MM.1S (cell line): ENCODE measurements at regions not wholly inside any gene's neighbourhood (a gene's known extent, or its start where the extent isn't known, plus 50 kb on each side); places are given as distances from the start of the nearest gene placed in this dataset.

Source experiments
- DNase-seq: peaks from one replicate; pipeline ENCODE4 v3.0.0-alpha.2; 2015
- H2AFZ ChIP-seq: fragments of 300-600 bp; sonication (generic); 2 replicates; pipeline ENCODE4 v1.6.0; 2016; ENCODE audit warnings: antibody characterized with exemption, low read length
- H3F3A ChIP-seq: fragments of 300-600 bp; sonication (generic); 2 replicates; pipeline ENCODE4 v1.6.1; 2016; ENCODE audit warnings: mild to moderate bottlenecking, antibody characterized with exemption, low read length, moderate library complexity, mixed read lengths; ENCODE audit not compliant: insufficient read depth
- H3K27ac ChIP-seq: fragments of 300-600 bp; sonication (generic); 2 replicates; pipeline ENCODE4 v1.5.1; 2016; ENCODE audit warnings: mild to moderate bottlenecking, low read length
- H3K27me3 ChIP-seq: fragments of 300-600 bp; sonication (generic); replicated peaks from 2 replicates; pipeline ENCODE4 v1.6.0; 2016; ENCODE audit warnings: low read length; ENCODE audit not compliant: insufficient read depth
- H3K36me3 ChIP-seq: fragments of 300-600 bp; sonication (generic); replicated peaks from 2 replicates; pipeline ENCODE4 v1.6.1; 2016; ENCODE audit warnings: mild to moderate bottlenecking, low read length, mixed read lengths; ENCODE audit not compliant: insufficient read depth
- H3K4me1 ChIP-seq: fragments of 300-600 bp; sonication (generic); 2 replicates; pipeline ENCODE4 v1.6.1; 2016; ENCODE audit warnings: low read length, mixed read lengths
- H3K4me2 ChIP-seq: fragments of 300-600 bp; sonication (generic); 2 replicates; pipeline ENCODE4 v1.6.0; 2016; ENCODE audit warnings: low read depth, low read length
- H3K4me3 ChIP-seq: fragments of 300-600 bp; sonication (generic); 2 replicates; pipeline ENCODE4 v1.5.1; 2016; ENCODE audit warnings: low read length, mixed read lengths
- H3K79me2 ChIP-seq: fragments of 300-600 bp; sonication (generic); 2 replicates; pipeline ENCODE4 v1.6.1; 2016; ENCODE audit warnings: mixed run types, low read length, mixed read lengths
- H3K9ac ChIP-seq: fragments of 300-600 bp; sonication (generic); 2 replicates; pipeline ENCODE4 v1.6.1; 2016; ENCODE audit warnings: low read length, mixed read lengths
- H3K9me2 ChIP-seq: fragments of 300-600 bp; sonication (generic); replicated peaks from 2 replicates; pipeline ENCODE4 v1.6.1; 2016; ENCODE audit warnings: mild to moderate bottlenecking, low read length, mixed read lengths; ENCODE audit not compliant: insufficient read depth
- H3K9me3 ChIP-seq: fragments of 300-600 bp; sonication (generic); replicated peaks from 2 replicates; pipeline ENCODE4 v1.6.1; 2016; ENCODE audit warnings: mild to moderate bottlenecking, low read length, mixed read lengths; ENCODE audit not compliant: insufficient read depth
- H4K20me1 ChIP-seq: fragments of 300-600 bp; sonication (generic); 2 replicates; pipeline ENCODE4 v1.6.1; 2016; ENCODE audit warnings: mild to moderate bottlenecking, low read length, moderate library complexity, mixed read lengths; ENCODE audit not compliant: insufficient read depth
- EZH2 ChIP-seq: fragments of 300-600 bp; sonication (generic); optimal IDR thresholded peaks from 2 replicates; pipeline ENCODE3; 2017; ENCODE audit warnings: low read depth, mild to moderate bottlenecking, antibody characterized with exemption, low read length, mixed read lengths
- EZH2phosphoT487 ChIP-seq: fragments of 300-600 bp; sonication (generic); IDR thresholded peaks from 2 replicates; pipeline ENCODE4 v1.6.1; 2018; ENCODE audit warnings: antibody characterized with exemption, low read length
- TF ChIP-seq, protein P1 (sequence below): fragments of 300-600 bp; sonication (generic); IDR thresholded peaks from 2 replicates; pipeline ENCODE4 v1.5.1; 2016; ENCODE audit warnings: antibody characterized with exemption, low read length, mixed read lengths

DNA sequence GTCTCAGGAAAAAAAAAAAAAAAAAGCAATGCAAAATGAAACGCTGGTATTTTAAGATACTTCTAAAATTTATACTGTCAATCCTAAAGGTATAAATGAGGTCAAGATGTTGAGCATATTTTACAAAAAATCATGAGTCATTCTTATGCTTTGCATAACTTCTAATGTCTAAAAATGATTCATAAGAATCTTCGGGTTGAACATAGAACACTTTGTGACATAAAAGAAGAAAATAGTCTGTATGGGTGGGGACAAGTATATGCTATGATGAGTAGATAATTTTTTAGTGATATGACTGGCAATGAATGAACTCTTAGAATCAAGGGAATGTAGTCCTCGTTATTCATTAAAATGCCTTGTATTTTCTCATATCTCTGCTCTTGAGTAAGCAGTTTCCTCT lies 416.9 kb upstream of the USP24 start:
- H2AFZ ChIP-seq = no peak overlapping the region
- H3K4me1 ChIP-seq = no peaks in the 10 kb centered on the region
- no peaks in the 10 kb centered on the region for H3K9me3 ChIP-seq
- H3K79me2 ChIP-seq = no peaks in the 10 kb centered on the region
- H3K9ac ChIP-seq = no peak overlapping the region
- no peaks in the 10 kb centered on the region for H3K27me3 ChIP-seq
- no peaks in the 10 kb centered on the region for H3F3A ChIP-seq
- H3K27ac ChIP-seq = no peak overlapping the region
- TF ChIP-seq, protein P1, sequence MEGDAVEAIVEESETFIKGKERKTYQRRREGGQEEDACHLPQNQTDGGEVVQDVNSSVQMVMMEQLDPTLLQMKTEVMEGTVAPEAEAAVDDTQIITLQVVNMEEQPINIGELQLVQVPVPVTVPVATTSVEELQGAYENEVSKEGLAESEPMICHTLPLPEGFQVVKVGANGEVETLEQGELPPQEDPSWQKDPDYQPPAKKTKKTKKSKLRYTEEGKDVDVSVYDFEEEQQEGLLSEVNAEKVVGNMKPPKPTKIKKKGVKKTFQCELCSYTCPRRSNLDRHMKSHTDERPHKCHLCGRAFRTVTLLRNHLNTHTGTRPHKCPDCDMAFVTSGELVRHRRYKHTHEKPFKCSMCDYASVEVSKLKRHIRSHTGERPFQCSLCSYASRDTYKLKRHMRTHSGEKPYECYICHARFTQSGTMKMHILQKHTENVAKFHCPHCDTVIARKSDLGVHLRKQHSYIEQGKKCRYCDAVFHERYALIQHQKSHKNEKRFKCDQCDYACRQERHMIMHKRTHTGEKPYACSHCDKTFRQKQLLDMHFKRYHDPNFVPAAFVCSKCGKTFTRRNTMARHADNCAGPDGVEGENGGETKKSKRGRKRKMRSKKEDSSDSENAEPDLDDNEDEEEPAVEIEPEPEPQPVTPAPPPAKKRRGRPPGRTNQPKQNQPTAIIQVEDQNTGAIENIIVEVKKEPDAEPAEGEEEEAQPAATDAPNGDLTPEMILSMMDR = no peak
- no peak for TF ChIP-seq EZH2
- no peak for TF ChIP-seq EZH2phosphoT487
- H4K20me1 ChIP-seq = no peaks in the 10 kb centered on the region
- H3K4me2 ChIP-seq = no peak overlapping the region
- DNase-seq = no peak
- no peaks in the 10 kb centered on the region for H3K36me3 ChIP-seq
- no peak overlapping the region for H3K4me3 ChIP-seq
- H3K9me2 ChIP-seq = no peaks in the 10 kb centered on the region

DNA sequence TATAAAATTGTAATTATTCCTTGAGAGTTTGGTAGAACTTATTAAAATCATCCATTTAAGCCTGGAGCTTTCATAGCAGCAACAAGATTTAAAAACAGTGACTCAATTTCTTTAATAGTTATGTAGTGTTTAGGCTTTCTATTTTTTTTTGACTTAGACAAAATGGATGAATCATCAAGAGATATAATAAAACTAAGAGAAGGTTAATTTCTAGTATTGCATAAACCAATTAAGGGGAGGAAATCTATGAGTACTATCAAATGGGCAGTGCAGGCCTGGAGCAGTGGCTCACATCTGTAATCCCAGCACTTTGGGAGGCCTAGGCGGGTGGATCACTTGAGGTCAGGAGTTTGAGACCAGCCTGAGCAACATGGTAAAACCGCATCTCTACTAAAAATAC lies 416.3 kb upstream of the USP24 start:
- TF ChIP-seq EZH2 = no peak
- no peak for TF ChIP-seq EZH2phosphoT487
- TF ChIP-seq, protein P1 = no peak
- no peak overlapping the region for H2AFZ ChIP-seq
- no peaks in the 10 kb centered on the region for H3K4me1 ChIP-seq
- no peak for DNase-seq
- H3K9me2 ChIP-seq = no peaks in the 10 kb centered on the region
- no peaks in the 10 kb centered on the region for H3K9me3 ChIP-seq
- no peaks in the 10 kb centered on the region for H4K20me1 ChIP-seq
- no peaks in the 10 kb centered on the region for H3K36me3 ChIP-seq
- H3K4me3 ChIP-seq = no peak overlapping the region
- no peak overlapping the region for H3K4me2 ChIP-seq
- H3K27ac ChIP-seq = no peak overlapping the region
- no peaks in the 10 kb centered on the region for H3K27me3 ChIP-seq
- no peak overlapping the region for H3K9ac ChIP-seq
- no peaks in the 10 kb centered on the region for H3K79me2 ChIP-seq
- H3F3A ChIP-seq = no peaks in the 10 kb centered on the region

DNA sequence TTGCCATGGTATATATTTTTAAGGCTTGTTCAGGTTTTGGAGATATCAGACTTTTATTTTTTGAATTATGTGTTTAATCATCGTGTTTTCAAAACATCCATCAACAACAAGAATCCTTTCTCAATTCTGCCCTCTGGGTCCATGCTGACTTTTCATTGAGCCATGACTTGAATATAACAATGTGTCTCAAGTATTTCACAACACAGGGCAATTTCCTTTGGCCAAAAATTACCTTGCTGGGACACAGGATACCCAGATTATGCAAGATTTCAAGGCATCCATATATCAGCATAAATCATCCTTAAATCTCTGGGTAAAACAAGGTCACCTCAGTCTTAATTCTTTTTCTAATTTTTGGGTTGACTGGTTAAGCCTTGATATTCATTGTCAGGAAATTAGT lies 411.2 kb upstream of the USP24 start:
- H3K9me3 ChIP-seq = no peaks in the 10 kb centered on the region
- TF ChIP-seq, protein P1 = no peak
- TF ChIP-seq EZH2 (no peak), EZH2phosphoT487 (no peak)
- H3K4me3 ChIP-seq = no peak overlapping the region

DNA sequence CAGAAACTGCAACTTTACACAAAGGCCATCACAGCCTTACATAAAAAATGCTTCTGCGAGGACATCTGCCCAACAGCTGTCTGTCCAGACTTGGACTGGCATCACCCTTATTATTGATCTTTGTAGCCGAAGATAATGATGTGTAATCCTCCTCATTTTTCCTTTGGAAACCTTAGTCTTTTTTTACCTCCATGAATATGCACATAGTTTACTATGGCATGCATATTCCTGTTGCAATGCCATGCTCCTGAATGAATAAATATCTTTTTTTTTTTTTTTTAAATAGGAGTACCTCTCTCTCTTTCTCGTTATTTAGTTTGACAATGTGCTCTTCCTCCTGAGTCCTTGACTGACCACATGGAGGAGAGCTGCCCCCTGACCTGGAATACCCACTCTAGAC lies 409.6 kb upstream of the USP24 start:
- Histone ChIP-seq H3K27me3 (no peaks in the 10 kb centered on the region), H3K9me2 (no peaks in the 10 kb centered on the region), H3K9ac (no peak overlapping the region), H2AFZ (no peak overlapping the region), H3K27ac (no peak overlapping the region), H3K4me1 (no peaks in the 10 kb centered on the region), H4K20me1 (no peaks in the 10 kb centered on the region), H3K4me2 (no peak overlapping the region), H3K9me3 (no peaks in the 10 kb centered on the region), H3K79me2 (no peaks in the 10 kb centered on the region), H3F3A (no peaks in the 10 kb centered on the region), H3K36me3 (no peaks in the 10 kb centered on the region), H3K4me3 (no peak overlapping the region)
- TF ChIP-seq EZH2 (no peak), EZH2phosphoT487 (no peak)
- TF ChIP-seq, protein P1 = no peak
- DNase-seq = no peak

More for the DNA sequence above, 411.2 kb upstream of the USP24 start:
- no peak for DNase-seq
- H3K9me2 ChIP-seq = no peaks in the 10 kb centered on the region
- no peak overlapping the region for H3K4me2 ChIP-seq
- H3K27me3 ChIP-seq = no peaks in the 10 kb centered on the region
- H2AFZ ChIP-seq = no peak overlapping the region
- H3K36me3 ChIP-seq = no peaks in the 10 kb centered on the region
- no peaks in the 10 kb centered on the region for H3K4me1 ChIP-seq
- H3K79me2 ChIP-seq = no peaks in the 10 kb centered on the region
- no peak overlapping the region for H3K9ac ChIP-seq
- H3K27ac ChIP-seq = no peak overlapping the region
- H3F3A ChIP-seq = no peaks in the 10 kb centered on the region
- no peaks in the 10 kb centered on the region for H4K20me1 ChIP-seq
